Astrocyte (in vitro differentiated cells and primary cell): ENCODE measurements at regions not wholly inside any gene's neighbourhood (a gene's known extent, or its start where the extent isn't known, plus 50 kb on each side); places are given as distances from the start of the nearest gene placed in this dataset.

ENCODE experiments used
- DNase-seq: peaks from one replicate; pipeline ENCODE4 v3.0.0-alpha.2; 2010; ENCODE audit warnings: low read depth
- FAIRE-seq: peaks from 2 replicates; lab custom pipeline; 2011; peaks lifted over from hg19 to GRCh38; lab: Jason Lieb, UNC
- H2AFZ ChIP-seq: 2 replicates; pipeline ENCODE4 v1.6.0; 2012; ENCODE audit warnings: low read depth, low read length, inconsistent platforms
- H3K27ac ChIP-seq: 2 replicates; pipeline ENCODE4 v1.5.1; 2011; ENCODE audit warnings: low read depth, low read length, inconsistent platforms
- H3K27me3 ChIP-seq: 2 replicates; pipeline ENCODE4 v1.6.0; 2011; ENCODE audit warnings: low read length, inconsistent platforms; ENCODE audit not compliant: insufficient read depth
- H3K36me3 ChIP-seq: 2 replicates; pipeline ENCODE4 v1.5.1; 2011; ENCODE audit warnings: low read length, inconsistent platforms; ENCODE audit not compliant: insufficient read depth
- H3K4me1 ChIP-seq: 2 replicates; pipeline ENCODE4 v1.5.1; 2011; ENCODE audit warnings: low read length, inconsistent platforms; ENCODE audit not compliant: insufficient read depth
- H3K4me2 ChIP-seq: 2 replicates; pipeline ENCODE4 v1.6.0; 2012; ENCODE audit warnings: low read length, inconsistent platforms
- H3K4me3 ChIP-seq: 2 replicates; pipeline ENCODE4 v1.5.1; 2011; ENCODE audit warnings: low read depth, mild to moderate bottlenecking, low read length, inconsistent platforms; ENCODE audit not compliant: insufficient read depth
- H3K79me2 ChIP-seq: 2 replicates; pipeline ENCODE4 v1.6.0; 2012; ENCODE audit warnings: mild to moderate bottlenecking, low read length, inconsistent platforms; ENCODE audit not compliant: insufficient read depth
- H3K9ac ChIP-seq: 2 replicates; pipeline ENCODE4 v1.6.0; 2012; ENCODE audit warnings: mild to moderate bottlenecking, low read length, inconsistent platforms
- H3K9me3 ChIP-seq: 2 replicates; pipeline ENCODE4 v1.5.1; 2012; ENCODE audit warnings: low read depth, mild to moderate bottlenecking, low read length, inconsistent platforms; ENCODE audit not compliant: insufficient read depth
- H4K20me1 ChIP-seq: 2 replicates; pipeline ENCODE4 v1.6.0; 2012; ENCODE audit warnings: low read length, inconsistent platforms; ENCODE audit not compliant: insufficient read depth
- H3K27ac Mint-ChIP-seq: one replicate; pipeline ENCODE4 v1.8.0; 2021; ENCODE audit warnings: mild to moderate bottlenecking, mixed read lengths; ENCODE audit not compliant: unreplicated experiment
- H3K27me3 Mint-ChIP-seq: one replicate; pipeline ENCODE4 v1.8.0; 2021; ENCODE audit warnings: low read depth, mixed read lengths; ENCODE audit not compliant: unreplicated experiment
- H3K36me3 Mint-ChIP-seq: one replicate; pipeline ENCODE4 v1.8.0; 2021; ENCODE audit warnings: low read depth, mixed read lengths; ENCODE audit not compliant: unreplicated experiment
- H3K4me1 Mint-ChIP-seq: one replicate; pipeline ENCODE4 v1.8.0; 2021; ENCODE audit warnings: low read depth, mixed read lengths; ENCODE audit not compliant: unreplicated experiment
- H3K4me3 Mint-ChIP-seq: one replicate; pipeline ENCODE4 v1.8.0; 2021; ENCODE audit warnings: mild to moderate bottlenecking, moderate library complexity, mixed read lengths; ENCODE audit not compliant: unreplicated experiment
- H3K9me3 Mint-ChIP-seq: one replicate; pipeline ENCODE4 v1.8.0; 2021; ENCODE audit warnings: mild to moderate bottlenecking, mixed read lengths; ENCODE audit not compliant: unreplicated experiment
- EZH2 ChIP-seq: IDR thresholded peaks from 2 replicates; pipeline ENCODE4 v1.6.1; 2012; ENCODE audit warnings: mild to moderate bottlenecking, low read length, inconsistent platforms; ENCODE audit not compliant: insufficient read depth
- TF ChIP-seq, protein P1 (sequence below): IDR thresholded peaks from 2 replicates; pipeline ENCODE4 v1.5.1; 2011; ENCODE audit warnings: low read depth, mild to moderate bottlenecking, inconsistent platforms, low read length, moderate library complexity; ENCODE audit not compliant: insufficient read depth

DNA sequence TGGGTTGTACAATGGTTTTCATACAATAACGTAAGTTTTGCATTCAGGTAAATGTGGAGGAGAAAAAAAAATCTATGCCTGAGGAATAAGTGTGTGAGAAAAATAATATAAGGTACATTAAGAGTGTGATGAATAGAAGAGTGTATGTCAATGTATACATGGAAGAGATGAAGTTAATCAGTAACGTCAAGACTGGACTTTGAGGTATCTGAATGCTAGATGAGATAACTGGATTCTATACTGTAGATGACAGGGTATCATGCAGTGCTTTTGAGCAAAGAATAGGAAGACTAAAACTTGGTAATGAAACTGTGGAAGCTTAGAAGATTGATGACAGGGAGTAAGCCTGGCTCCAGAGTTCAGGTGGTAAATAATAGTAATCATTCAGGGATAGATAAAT, 666.7 kb upstream of the SGO1 start:
- no peaks in the 10 kb centered on the region for H4K20me1 ChIP-seq
- H3K4me3 ChIP-seq = no peak overlapping the region
- H3K4me2 ChIP-seq = no peak overlapping the region
- no peak overlapping the region for H3K27ac ChIP-seq
- Mint-ChIP-seq H3K27me3 (no peaks in the 10 kb centered on the region), H3K27ac (no peak overlapping the region), H3K4me3 (no peak overlapping the region), H3K36me3 (no peaks in the 10 kb centered on the region), H3K9me3 (no peaks in the 10 kb centered on the region), H3K4me1 (peaks cover 3% of the 10 kb centered on the region)
- H3K36me3 ChIP-seq = no peaks in the 10 kb centered on the region
- TF ChIP-seq, protein P1, sequence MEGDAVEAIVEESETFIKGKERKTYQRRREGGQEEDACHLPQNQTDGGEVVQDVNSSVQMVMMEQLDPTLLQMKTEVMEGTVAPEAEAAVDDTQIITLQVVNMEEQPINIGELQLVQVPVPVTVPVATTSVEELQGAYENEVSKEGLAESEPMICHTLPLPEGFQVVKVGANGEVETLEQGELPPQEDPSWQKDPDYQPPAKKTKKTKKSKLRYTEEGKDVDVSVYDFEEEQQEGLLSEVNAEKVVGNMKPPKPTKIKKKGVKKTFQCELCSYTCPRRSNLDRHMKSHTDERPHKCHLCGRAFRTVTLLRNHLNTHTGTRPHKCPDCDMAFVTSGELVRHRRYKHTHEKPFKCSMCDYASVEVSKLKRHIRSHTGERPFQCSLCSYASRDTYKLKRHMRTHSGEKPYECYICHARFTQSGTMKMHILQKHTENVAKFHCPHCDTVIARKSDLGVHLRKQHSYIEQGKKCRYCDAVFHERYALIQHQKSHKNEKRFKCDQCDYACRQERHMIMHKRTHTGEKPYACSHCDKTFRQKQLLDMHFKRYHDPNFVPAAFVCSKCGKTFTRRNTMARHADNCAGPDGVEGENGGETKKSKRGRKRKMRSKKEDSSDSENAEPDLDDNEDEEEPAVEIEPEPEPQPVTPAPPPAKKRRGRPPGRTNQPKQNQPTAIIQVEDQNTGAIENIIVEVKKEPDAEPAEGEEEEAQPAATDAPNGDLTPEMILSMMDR = no peak
- no peak for TF ChIP-seq EZH2
- H2AFZ ChIP-seq = no peak overlapping the region
- H3K4me1 ChIP-seq = peaks cover under 1% of the 10 kb centered on the region
- DNase-seq = no peak
- no peaks in the 10 kb centered on the region for H3K79me2 ChIP-seq
- no peaks in the 10 kb centered on the region for H3K27me3 ChIP-seq
- no peaks in the 10 kb centered on the region for H3K9me3 ChIP-seq
- no peak overlapping the region for H3K9ac ChIP-seq
- no peak for FAIRE-seq

DNA sequence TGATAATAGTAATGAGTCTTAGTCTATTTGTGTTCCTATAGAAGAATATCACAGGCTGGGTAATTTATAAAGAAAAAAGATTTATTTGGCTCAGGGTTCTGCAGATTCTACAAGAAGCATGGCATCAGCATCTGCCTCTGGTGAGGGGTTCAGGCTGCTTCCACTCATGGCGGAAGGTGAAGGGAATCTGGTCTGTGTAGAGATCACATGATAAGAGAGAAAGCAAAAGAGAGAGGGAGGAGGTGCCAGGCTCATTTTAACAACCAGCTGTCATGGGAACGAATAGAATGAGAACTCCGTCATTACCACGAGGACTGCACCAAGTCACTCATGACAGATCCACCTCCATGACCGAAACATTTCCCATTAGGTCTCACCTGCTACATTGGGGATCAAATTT, 664.0 kb upstream of the SGO1 start:
- no peak for TF ChIP-seq EZH2
- TF ChIP-seq, protein P1 = no peak
- H3K4me1 ChIP-seq = no peaks in the 10 kb centered on the region
- H4K20me1 ChIP-seq = no peaks in the 10 kb centered on the region
- no peak overlapping the region for H3K9ac ChIP-seq
- H3K4me2 ChIP-seq = no peak overlapping the region
- no peak overlapping the region for H2AFZ ChIP-seq
- no peaks in the 10 kb centered on the region for H3K4me1 Mint-ChIP-seq
- H3K27me3 ChIP-seq = no peaks in the 10 kb centered on the region
- no peak overlapping the region for H3K27ac Mint-ChIP-seq
- no peaks in the 10 kb centered on the region for H3K9me3 Mint-ChIP-seq
- no peak overlapping the region for H3K4me3 ChIP-seq
- H3K36me3 Mint-ChIP-seq = no peaks in the 10 kb centered on the region
- no peak overlapping the region for H3K4me3 Mint-ChIP-seq
- no peaks in the 10 kb centered on the region for H3K36me3 ChIP-seq
- H3K9me3 ChIP-seq = no peaks in the 10 kb centered on the region
- H3K27ac ChIP-seq = no peak overlapping the region
- DNase-seq = no peak
- FAIRE-seq = no peak
- H3K79me2 ChIP-seq = no peaks in the 10 kb centered on the region
- no peaks in the 10 kb centered on the region for H3K27me3 Mint-ChIP-seq

DNA sequence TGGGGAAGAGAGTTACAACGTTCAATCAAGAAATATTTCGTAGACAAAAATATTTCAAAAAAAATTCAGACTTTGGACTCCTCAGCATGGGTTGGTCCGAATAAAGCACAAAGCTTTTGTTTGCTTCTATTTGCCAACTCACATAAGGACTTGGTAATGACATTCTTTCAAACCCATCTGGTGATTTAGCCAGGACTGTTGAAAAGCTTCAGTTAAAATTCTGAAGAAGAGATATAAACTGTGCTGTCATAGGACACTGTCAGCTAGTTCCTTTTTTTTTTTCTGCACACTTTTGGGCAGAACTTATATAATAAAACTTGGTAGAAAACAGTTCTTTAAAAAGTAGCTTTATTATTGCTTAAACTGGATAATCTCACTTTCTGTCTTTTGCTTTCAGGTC, 660.8 kb upstream of the SGO1 start:
- no peaks in the 10 kb centered on the region for H3K9me3 Mint-ChIP-seq
- no peak overlapping the region for H3K27ac Mint-ChIP-seq
- no peaks in the 10 kb centered on the region for H3K27me3 ChIP-seq
- TF ChIP-seq, protein P1 = no peak
- H3K27ac ChIP-seq = no peak overlapping the region
- no peak overlapping the region for H2AFZ ChIP-seq
- no peak overlapping the region for H3K4me3 Mint-ChIP-seq
- no peaks in the 10 kb centered on the region for H3K9me3 ChIP-seq
- H3K9ac ChIP-seq = no peak overlapping the region
- H3K4me3 ChIP-seq = no peak overlapping the region
- DNase-seq (no peak), FAIRE-seq (no peak)
- no peak overlapping the region for H3K4me2 ChIP-seq
- no peaks in the 10 kb centered on the region for H3K36me3 ChIP-seq
- no peaks in the 10 kb centered on the region for H3K27me3 Mint-ChIP-seq
- H3K4me1 Mint-ChIP-seq = no peaks in the 10 kb centered on the region
- H3K4me1 ChIP-seq = no peaks in the 10 kb centered on the region
- H3K79me2 ChIP-seq = no peaks in the 10 kb centered on the region
- no peaks in the 10 kb centered on the region for H4K20me1 ChIP-seq
- H3K36me3 Mint-ChIP-seq = no peaks in the 10 kb centered on the region
